ENCODE measurements at regions not wholly inside any gene's neighbourhood (a gene's known extent, or its start where the extent isn't known, plus 50 kb on each side); places are given as distances from the start of the nearest gene placed in this dataset.
"Not testable (repeated sequence)": the region's sequence is repeated elsewhere in the genome, so short reads cannot be mapped to it uniquely, and the experiment has no call there.

GRCh38 chr6:76165471-76166221 lies 93.2 kb upstream of the IMPG1 start:
- no peak for ATAC-seq
- intact Hi-C loops (cut with DNase I; ENCODE audit: low total_unique reads) (no loop called here), in situ Hi-C loops (cut with MboI; ENCODE audit: low sequenced_read_pairs in 4 of 4) (no loop called here)
- H3K36me3 ChIP-seq = no peaks in the 10 kb centered on the region
- DNase-seq = no peak
- H3K27me3 ChIP-seq = no peaks in the 10 kb centered on the region
- H3K4me1 ChIP-seq = no peaks in the 10 kb centered on the region
- no peak overlapping the region for H3K27ac ChIP-seq
- no peak overlapping the region for H3K4me3 ChIP-seq
- no peaks in the 10 kb centered on the region for H3K9me3 ChIP-seq
- TF ChIP-seq POLR2A (IDR thresholded peaks at IDR 0.05) (no peak), CTCF (IDR thresholded peaks at IDR 0.05 in 4 of 5, conservative IDR thresholded peaks at IDR 0.05 in 1 of 5) (no peak)

- H3K4me1 ChIP-seq = no peaks in the 10 kb centered on the region
- H3K4me3 ChIP-seq = no peak overlapping the region
- no peaks in the 10 kb centered on the region for H3K36me3 ChIP-seq
- DNase-seq = no peak
- TF ChIP-seq CTCF (IDR thresholded peaks at IDR 0.05 in 4 of 5, conservative IDR thresholded peaks at IDR 0.05 in 1 of 5) (no peak), POLR2A (IDR thresholded peaks at IDR 0.05) (no peak)
- H3K27ac ChIP-seq = no peak overlapping the region
- in situ Hi-C loops (cut with MboI; ENCODE audit: low sequenced_read_pairs in 4 of 4) = no loop called here
- H3K9me3 ChIP-seq = no peaks in the 10 kb centered on the region
- H3K27me3 ChIP-seq = no peaks in the 10 kb centered on the region
- no peak for ATAC-seq
- intact Hi-C loops (cut with DNase I; ENCODE audit: low total_unique reads) = no loop called here
Measured at GRCh38 chr6:76162811-76163210, 90.3 kb upstream of the IMPG1 start.

GRCh38 chr6:76157800-76158199 lies 85.3 kb upstream of the IMPG1 start:
- H3K27ac ChIP-seq; intact Hi-C loops (cut with DNase I; ENCODE audit: low total_unique reads); H3K4me1 ChIP-seq; H3K36me3 ChIP-seq; DNase-seq; ATAC-seq; in situ Hi-C loops (cut with MboI; ENCODE audit: low sequenced_read_pairs in 4 of 4); H3K9me3 ChIP-seq; H3K27me3 ChIP-seq; H3K4me3 ChIP-seq: not testable (repeated sequence)

- intact Hi-C loops (cut with DNase I; ENCODE audit: low total_unique reads) = no loop called here
- no peak for DNase-seq
- in situ Hi-C loops (cut with MboI; ENCODE audit: low sequenced_read_pairs in 4 of 4) = no loop called here
- no peak for TF ChIP-seq CTCF (IDR thresholded peaks at IDR 0.05 in 4 of 5, conservative IDR thresholded peaks at IDR 0.05 in 1 of 5)
- TF ChIP-seq POLR2A (IDR thresholded peaks at IDR 0.05) = no peak
- no peak overlapping the region for H3K27ac ChIP-seq
- no peaks in the 10 kb centered on the region for H3K9me3 ChIP-seq
- no peaks in the 10 kb centered on the region for H3K36me3 ChIP-seq
- H3K4me1 ChIP-seq = no peaks in the 10 kb centered on the region
- no peak for ATAC-seq
- H3K27me3 ChIP-seq = no peaks in the 10 kb centered on the region
- no peak overlapping the region for H3K4me3 ChIP-seq
Measured at GRCh38 chr6:76135481-76135880, 63.0 kb upstream of the IMPG1 start.

GRCh38 chr6:76134651-76135050 lies 62.2 kb upstream of the IMPG1 start:
- intact Hi-C loops (cut with DNase I; ENCODE audit: low total_unique reads) = no loop called here
- DNase-seq (no peak), ATAC-seq (no peak)
- Histone ChIP-seq H3K4me1 (no peaks in the 10 kb centered on the region), H3K4me3 (no peak overlapping the region), H3K27ac (no peak overlapping the region), H3K36me3 (no peaks in the 10 kb centered on the region), H3K9me3 (no peaks in the 10 kb centered on the region), H3K27me3 (no peaks in the 10 kb centered on the region)
- in situ Hi-C loops (cut with MboI; ENCODE audit: low sequenced_read_pairs in 4 of 4) = no loop called here
- TF ChIP-seq POLR2A (IDR thresholded peaks at IDR 0.05) = no peak
- TF ChIP-seq CTCF (IDR thresholded peaks at IDR 0.05 in 4 of 5, conservative IDR thresholded peaks at IDR 0.05 in 1 of 5) = no peak
